Daoy (cell line): ENCODE measurements at regions not wholly inside any gene's neighbourhood (a gene's known extent, or its start where the extent isn't known, plus 50 kb on each side); places are given as distances from the start of the nearest gene placed in this dataset.

Experiments
- DNase-seq: peaks from one replicate; pipeline ENCODE4 v3.0.0-alpha.2; 2015; ENCODE audit warnings: low read depth

DNA sequence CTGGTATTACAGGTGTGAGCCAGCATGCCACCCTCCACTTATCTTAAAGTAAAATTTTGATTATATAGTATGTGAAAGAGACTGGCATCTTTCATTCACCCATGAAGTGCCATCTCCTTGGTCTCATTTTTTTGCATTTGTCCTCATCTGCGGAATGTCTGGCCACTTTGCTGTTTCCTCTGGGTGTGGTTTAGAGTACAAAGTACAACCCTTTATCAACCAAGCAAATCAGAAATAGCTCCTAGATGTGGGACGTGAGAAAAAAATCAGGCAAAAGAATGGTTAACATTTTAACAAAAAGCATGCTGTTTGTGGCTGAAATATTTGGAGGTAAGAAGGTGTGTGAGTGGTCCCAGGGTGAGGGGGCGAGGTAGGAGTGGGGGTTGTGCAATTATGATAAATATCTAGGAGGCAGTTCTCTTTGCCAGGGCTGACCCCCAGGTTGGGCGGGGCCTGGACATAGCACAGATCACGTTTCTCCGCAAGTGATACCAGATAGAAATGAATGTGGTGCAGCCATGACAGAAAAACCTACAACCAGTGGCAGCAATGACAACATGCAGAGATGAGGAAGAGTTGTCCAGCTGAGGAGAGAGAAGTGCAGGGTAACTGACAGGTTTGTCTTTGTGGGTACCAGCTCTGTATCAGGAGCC, 115.8 kb upstream of the SERTAD2 start:
- DNase-seq, result no peak

- DNase-seq, result peak; percentile 45
Observed at GRCh38 chr2:64770137-64770780, 116.5 kb upstream of the SERTAD2 start.

- peak; percentile 83 for DNase-seq
Observed at GRCh38 chr2:64770781-64771334, 117.1 kb upstream of the SERTAD2 start.

GRCh38 chr2:64771737-64772136, 118.0 kb upstream of the SERTAD2 start:
- no peak for DNase-seq

GRCh38 chr2:64773461-64774118, 119.9 kb upstream of the SERTAD2 start:
- DNase-seq, result no peak

DNA sequence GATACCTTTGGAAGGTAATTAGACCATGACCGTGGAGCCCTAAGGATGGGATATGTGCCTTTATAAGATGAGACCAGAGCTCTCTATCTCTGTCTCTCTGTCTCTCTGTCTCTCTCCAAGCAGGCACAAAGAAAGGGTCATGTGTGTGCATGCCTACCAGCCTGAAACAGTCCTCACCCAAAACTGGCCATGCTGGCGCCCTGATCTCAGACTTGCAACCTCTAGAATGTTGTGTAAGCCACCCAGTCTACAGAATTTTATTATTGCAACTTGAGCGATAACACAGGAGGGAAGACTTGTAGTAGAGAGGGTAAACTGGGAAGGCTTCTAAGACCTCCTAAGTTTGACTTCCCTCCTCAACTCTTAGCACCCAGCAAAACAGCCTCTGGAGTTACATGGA, 124.1 kb upstream of the SERTAD2 start:
- DNase-seq, result no peak

DNA sequence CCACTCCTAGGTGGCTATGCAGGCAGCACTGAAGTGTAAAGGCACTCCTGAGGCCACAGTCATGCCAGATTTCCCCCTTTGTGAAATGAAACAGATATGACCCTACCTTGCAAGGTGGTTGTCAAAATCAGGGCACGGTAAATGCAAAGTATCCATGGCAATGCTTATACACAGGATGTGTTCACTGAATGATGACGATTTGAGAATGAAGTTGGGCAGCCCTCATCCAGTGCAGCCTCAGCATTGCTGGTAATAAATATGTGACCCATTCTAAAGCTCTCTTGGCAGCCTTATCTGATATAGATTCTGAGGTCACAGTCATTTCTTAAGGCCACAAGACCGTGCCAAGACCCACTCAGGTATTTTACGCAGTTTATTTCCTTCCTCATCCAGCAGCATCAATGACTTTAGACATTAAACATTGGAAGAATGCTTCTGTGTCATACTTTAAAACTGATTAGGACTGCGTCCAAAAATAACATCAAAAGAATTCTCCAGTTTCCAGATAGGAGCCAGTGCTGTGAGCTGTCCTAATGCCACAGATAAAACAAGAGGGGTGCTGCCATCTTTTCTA, 125.5 kb upstream of the SERTAD2 start:
- peak; percentile 80 for DNase-seq

DNA sequence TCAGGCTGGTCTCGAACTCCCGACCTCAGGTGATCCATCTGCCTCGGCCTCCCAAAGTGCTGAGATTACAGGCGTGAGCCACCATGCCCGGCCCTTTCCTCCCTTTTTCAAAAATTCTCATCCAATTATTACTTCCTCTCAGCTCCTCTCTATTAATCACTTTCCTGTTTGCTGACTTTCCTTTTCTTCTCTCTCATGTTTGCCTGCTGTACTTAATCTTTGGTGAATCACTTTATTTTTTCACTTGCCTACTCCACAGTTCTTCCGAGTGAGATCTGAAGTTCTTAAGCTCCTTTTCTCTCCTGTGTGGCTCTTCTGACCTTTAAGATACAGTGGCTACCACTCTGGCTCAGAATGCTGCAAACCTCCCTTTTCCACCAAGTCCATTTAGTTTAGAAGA, 126.3 kb upstream of the SERTAD2 start:
- no peak for DNase-seq

GRCh38 chr2:64781711-64782390, 128.1 kb upstream of the SERTAD2 start:
- DNase-seq, result peak; percentile 50

DNA sequence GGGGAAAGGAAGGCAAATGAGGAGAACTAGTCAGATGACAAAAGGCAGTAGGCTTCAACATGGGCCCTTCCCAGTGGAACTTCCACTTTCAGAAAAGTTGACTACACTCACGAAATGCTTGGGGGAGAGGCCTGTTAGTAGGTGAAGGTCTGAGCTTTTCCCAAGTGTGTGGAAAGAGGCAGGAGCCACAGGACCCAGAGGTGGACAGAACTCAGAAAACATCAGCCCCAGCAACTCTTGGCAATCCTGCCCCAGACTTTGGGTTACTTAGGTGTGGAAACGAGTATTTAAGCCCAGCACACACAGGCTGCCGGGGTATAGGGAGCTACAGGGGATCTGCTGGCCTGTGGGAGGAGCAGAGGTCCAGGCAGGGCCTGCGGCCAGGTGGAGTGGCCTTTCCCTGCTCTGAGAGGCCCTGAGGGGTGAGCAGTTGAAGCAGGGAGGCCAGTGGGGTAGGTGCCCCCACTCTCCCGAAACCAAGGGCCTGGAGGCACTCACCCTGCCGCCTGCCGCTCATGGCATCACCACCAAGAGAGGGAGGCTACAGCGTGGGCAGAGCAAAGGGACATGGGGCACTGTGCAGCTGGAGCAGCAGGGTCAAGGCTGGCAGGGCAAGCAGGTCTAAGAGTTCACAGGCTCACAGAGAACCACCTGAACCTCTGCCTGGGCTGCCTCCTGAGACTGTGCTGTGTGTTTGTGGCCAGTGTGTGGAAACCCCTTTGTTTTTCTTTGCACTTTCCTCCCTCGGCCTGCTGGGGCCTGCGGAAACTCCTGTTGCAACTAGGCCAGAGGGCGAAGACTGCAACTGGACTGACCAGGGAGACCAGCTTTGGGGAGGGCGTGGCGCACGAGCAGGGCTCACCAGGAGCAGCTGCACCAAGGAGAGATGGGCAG, 130.7 kb upstream of the SERTAD2 start:
- DNase-seq, result no peak

DNA sequence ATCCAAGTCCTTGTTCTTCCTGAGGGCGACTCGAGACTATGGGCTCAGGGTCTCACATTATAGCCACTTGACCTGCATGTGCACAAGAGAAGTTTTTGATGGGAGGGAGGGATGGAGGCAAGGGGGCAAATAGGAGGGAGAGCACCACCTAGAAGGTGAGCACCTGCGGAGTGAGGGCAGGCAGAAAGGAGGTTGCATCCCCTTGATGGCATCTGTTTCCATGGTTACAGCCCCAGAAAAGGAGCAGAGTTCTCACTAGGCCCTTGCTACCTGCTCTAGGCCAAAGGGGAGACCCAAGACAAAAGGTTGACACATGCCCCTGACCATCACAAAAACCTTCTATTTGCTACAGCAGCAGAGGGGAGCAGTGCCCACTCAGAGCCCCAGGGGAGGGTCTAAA, 131.5 kb upstream of the SERTAD2 start:
- no peak for DNase-seq

- DNase-seq, result no peak
Observed at GRCh38 chr2:64786343-64787018, 132.8 kb upstream of the SERTAD2 start.

- DNase-seq, result no peak
Observed at GRCh38 chr2:64787019-64787365, 133.3 kb upstream of the SERTAD2 start.

DNA sequence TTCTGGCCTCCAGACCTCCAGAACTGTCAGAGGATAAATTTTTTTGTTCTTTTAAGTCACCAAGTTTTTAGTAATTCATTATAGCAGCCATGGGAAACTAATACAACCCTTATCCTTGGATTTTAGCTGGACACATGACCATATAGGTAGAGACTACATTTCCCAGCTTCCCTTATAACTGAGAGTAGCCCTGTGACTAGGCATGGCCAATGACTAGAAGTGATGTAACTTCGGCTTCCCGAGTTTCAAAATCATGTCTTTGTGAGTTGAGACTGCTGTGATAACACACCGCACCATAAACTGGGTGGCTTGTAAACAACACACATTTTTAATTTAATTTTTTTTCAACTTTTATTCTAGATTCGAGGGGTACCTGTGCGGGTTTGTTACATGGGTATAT, 134.0 kb upstream of the SERTAD2 start:
- DNase-seq, result no peak

- no peak for DNase-seq
Observed at GRCh38 chr2:64789466-64790320, 136.0 kb upstream of the SERTAD2 start.

DNA sequence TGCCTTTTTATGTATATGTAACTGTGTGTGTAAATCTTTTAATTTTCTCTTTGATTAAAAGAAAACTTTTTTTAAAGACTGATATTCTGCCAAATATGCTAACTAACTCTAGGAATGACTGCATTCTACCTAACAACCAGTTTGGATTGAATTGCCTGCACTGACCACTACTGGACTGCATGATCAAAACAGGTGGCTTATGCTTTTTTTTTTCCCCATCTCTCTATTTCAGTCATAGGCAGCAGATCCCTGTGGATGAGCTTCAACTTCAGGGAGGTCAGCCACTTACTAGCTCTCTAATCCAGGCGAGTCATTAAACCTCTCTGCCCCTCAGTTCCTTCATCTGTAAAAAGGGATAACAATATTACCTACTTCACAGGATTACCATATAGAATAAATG, 138.6 kb upstream of the SERTAD2 start:
- no peak for DNase-seq

DNA sequence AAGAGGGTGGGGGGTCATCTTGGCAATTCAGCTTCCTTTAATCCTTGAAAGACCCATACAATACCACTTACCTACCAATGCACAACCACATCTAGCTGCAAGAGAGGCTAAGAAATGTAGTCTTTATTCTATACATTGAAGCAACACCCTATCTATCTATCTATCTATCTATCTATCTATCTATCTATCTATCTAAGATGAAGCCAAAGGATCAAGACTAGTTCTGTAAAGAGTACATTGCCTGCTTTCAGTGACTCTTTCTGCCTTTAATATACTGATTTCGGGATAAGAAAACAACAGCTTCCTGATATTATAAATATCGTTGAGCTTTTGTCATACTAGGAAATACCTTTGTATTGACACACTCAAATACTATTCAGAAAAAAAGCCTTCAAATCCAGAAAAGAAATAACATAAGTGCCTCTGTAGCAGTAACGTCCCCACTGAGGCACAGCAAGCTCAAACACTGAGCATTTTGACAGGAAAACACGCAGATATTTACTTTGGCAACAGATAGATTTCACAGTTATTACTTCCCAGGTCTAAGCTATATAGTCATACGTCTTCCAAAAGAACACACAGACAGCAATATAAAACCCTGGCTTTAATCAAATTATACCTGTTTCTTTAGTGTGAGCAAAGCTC, 139.4 kb upstream of the SERTAD2 start:
- no peak for DNase-seq

- DNase-seq, result no peak
Observed at GRCh38 chr2:64793701-64794100, 140.0 kb upstream of the SERTAD2 start.

DNA sequence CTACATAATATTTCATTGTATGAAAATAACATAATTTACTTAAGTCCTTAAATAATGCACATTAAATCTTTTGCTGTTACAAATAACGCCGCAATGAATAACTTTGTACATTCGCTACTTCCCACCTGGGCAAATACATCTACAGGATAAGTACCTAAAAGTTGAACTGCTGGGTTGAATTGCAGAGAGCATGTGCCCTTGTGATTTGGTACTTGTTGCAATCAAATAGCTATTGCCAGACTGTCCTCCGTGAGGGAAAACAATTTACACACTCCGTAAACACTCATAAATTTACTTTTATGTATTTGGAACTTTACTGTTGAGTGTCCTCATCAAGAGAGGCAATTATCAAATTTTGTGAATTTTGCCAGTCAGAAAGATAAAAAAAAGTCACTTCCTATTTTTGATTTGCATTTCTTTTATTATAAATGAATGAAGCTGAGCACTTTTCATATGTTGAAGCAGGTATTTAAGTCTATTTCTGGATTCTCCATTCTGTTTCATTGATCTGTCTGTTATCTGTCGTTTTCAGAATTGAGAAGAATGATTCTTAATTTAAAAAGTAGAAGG, 140.8 kb upstream of the SERTAD2 start:
- no peak for DNase-seq
